ENCODE measurements at regions not wholly inside any gene's neighbourhood (a gene's known extent, or its start where the extent isn't known, plus 50 kb on each side); places are given as distances from the start of the nearest gene placed in this dataset.

GRCh38 chr2:14712111-14712510 is 79.6 kb downstream of the LRATD1 start (continued):
- TF ChIP-seq ATF2 (IDR thresholded peaks at IDR 0.05; ENCODE audit: low read length): no peak
- TF ChIP-seq KDM4A (IDR thresholded peaks at IDR 0.05; ENCODE audit: low read depth, low read length, severe bottlenecking): no peak
- TF ChIP-seq CHD2 (IDR thresholded peaks at IDR 0.05; ENCODE audit: low read length): no peak
- no peak for TF ChIP-seq SRF (IDR thresholded peaks at IDR 0.05; ENCODE audit: low read depth, low read length)
- no peak for TF ChIP-seq SIX5 (IDR thresholded peaks at IDR 0.05; ENCODE audit: low read depth, low read length)
- TF ChIP-seq TAF1 (IDR thresholded peaks at IDR 0.05; ENCODE audit: low read depth, low read length): no peak
- TF ChIP-seq ASH2L (IDR thresholded peaks at IDR 0.05; ENCODE audit: low read length): no peak
